ENCODE measurements at regions not wholly inside any gene's neighbourhood (a gene's known extent, or its start where the extent isn't known, plus 50 kb on each side); places are given as distances from the start of the nearest gene placed in this dataset.

GRCh38 chr9:36728651-36729520 is 156.2 kb downstream of the MELK start:
- DNase-seq (ENCODE audit: low read depth), result peak; percentile 18

GRCh38 chr9:36729906-36730305 is 157.2 kb downstream of the MELK start:
- DNase-seq (ENCODE audit: low read depth), result no peak

GRCh38 chr9:36730414-36730813 is 157.7 kb downstream of the MELK start:
- DNase-seq (ENCODE audit: low read depth), result no peak

- no peak for DNase-seq (ENCODE audit: low read depth)
These were observed 158.6 kb downstream of the MELK start for GRCh38 chr9:36731068-36731956.

GRCh38 chr9:36734737-36735136 is 162.0 kb downstream of the MELK start:
- no peak for DNase-seq (ENCODE audit: low read depth)

GRCh38 chr9:36736648-36737047 is 164.0 kb downstream of the MELK start:
- no peak for DNase-seq (ENCODE audit: low read depth)

- no peak for DNase-seq (ENCODE audit: low read depth)
These were observed 165.8 kb downstream of the MELK start for GRCh38 chr9:36738318-36738976.

- no peak for DNase-seq (ENCODE audit: low read depth)
These were observed 166.8 kb downstream of the MELK start for GRCh38 chr9:36739373-36740116.

GRCh38 chr9:36742264-36742663 is 169.6 kb downstream of the MELK start:
- DNase-seq (ENCODE audit: low read depth), result no peak

GRCh38 chr9:36744678-36745077 is 172.0 kb downstream of the MELK start:
- DNase-seq (ENCODE audit: low read depth), result no peak

GRCh38 chr9:36745977-36746376 is 173.3 kb downstream of the MELK start:
- DNase-seq (ENCODE audit: low read depth), result no peak

GRCh38 chr9:36746415-36746814 is 173.7 kb downstream of the MELK start:
- no peak for DNase-seq (ENCODE audit: low read depth)

GRCh38 chr9:36748322-36748899 is 175.7 kb downstream of the MELK start:
- DNase-seq (ENCODE audit: low read depth), result no peak

- no peak for DNase-seq (ENCODE audit: low read depth)
These were observed 176.8 kb downstream of the MELK start for GRCh38 chr9:36749461-36749860.

- DNase-seq (ENCODE audit: low read depth), result no peak
These were observed 177.9 kb downstream of the MELK start for GRCh38 chr9:36750630-36751029.

- no peak for DNase-seq (ENCODE audit: low read depth)
These were observed 182.3 kb downstream of the MELK start for GRCh38 chr9:36755019-36755418.

GRCh38 chr9:36759141-36759540 is 186.4 kb downstream of the MELK start:
- no peak for DNase-seq (ENCODE audit: low read depth)

GRCh38 chr9:36759976-36760375 is 187.3 kb downstream of the MELK start:
- DNase-seq (ENCODE audit: low read depth), result no peak

GRCh38 chr9:36760667-36761420 is 188.1 kb downstream of the MELK start:
- DNase-seq (ENCODE audit: low read depth), result no peak

GRCh38 chr9:36762958-36763357 is 190.3 kb downstream of the MELK start:
- no peak for DNase-seq (ENCODE audit: low read depth)

GRCh38 chr9:36763778-36764177 is 191.1 kb downstream of the MELK start:
- DNase-seq (ENCODE audit: low read depth), result no peak
